Activated CD4-positive, alpha-beta T cell treated with anti-CD3 and anti-CD28 coated beads, Interleukin-10, Interleukin-2, amounts not matched to agents 100 ng/mL and 50 ng/mL, durations not matched to agents 16 hours and 8 hours (primary cell): ENCODE measurements at regions not wholly inside any gene's neighbourhood (a gene's known extent, or its start where the extent isn't known, plus 50 kb on each side); places are given as distances from the start of the nearest gene placed in this dataset.
"Not testable (repeated sequence)": the region's sequence is repeated elsewhere in the genome, so short reads cannot be mapped to it uniquely, and the experiment has no call there.

ENCODE experiments used
- DNase-seq: peaks from one replicate; pipeline ENCODE4 v3.0.0-alpha.2; 2020

- no peak for DNase-seq
Measured at GRCh38 chr16:59113004-59113670, 379.0 kb upstream of the GOT2 start.

DNA sequence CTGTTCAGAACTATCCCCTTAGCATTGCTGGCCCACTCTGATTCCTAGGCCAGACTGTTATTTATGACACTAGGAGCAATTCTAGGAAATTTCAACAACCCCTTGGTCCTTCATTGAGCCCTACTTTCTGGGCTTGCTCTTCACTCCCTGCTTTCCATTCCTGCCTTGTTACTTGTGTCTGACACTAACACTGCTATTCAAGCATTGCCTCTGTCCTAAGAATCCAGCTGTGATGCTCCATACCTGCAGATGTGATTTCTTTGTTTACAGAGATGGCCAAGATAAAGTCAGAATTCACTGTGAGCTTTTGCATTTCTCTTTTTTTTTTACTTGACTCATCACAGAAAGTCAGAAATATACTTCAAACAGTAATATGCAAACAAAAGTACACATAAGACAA is 377.2 kb upstream of the GOT2 start:
- no peak for DNase-seq

DNA sequence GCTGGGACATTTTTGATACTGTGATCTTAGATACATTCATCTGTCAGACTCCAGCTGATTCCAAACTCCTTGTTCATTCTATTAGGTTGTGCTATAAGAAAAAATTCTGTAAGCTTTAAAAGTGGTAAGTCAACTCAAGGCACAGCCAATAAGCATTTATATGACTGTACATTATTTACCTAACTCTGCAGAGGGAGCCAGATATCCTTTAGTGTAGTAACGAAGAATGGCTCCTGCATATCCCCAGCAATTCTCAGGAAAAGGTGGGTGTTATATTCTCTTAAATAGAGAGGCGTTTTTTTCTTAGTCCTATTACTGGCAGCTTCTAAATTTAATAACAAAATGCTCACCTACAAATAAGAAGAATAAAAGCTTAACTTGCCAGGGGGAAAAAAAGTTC is 374.3 kb upstream of the GOT2 start:
- no peak for DNase-seq

DNA sequence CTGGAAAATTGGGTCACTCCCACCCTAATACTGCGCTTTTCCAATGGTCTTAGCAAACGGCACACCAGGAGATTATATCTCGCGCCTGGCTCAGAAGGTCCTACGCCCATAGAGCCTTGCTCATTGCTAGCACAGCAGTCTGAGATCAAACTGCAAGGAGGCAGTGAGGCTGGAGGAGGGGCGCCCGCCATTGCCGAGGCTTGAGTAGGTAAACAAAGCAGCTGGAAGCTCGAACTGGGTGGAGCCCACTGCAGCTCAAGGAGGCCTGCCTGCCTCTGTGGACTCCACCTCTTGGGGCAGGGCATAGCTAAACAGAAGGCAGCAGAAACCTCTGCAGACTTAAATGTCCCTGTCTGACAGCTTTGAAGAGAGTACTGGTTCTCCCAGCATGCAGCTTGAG is 362.6 kb upstream of the GOT2 start:
- not testable (repeated sequence) for DNase-seq

- no peak for DNase-seq
Measured at GRCh38 chr16:59090541-59090940, 356.4 kb upstream of the GOT2 start.

GRCh38 chr16:59088431-59088830 is 354.3 kb upstream of the GOT2 start:
- DNase-seq, result no peak

GRCh38 chr16:59087641-59088040 is 353.5 kb upstream of the GOT2 start:
- no peak for DNase-seq

- DNase-seq, result no peak
Measured at GRCh38 chr16:59067205-59067604, 333.1 kb upstream of the GOT2 start.

GRCh38 chr16:59060207-59060606 is 326.1 kb upstream of the GOT2 start:
- no peak for DNase-seq

DNA sequence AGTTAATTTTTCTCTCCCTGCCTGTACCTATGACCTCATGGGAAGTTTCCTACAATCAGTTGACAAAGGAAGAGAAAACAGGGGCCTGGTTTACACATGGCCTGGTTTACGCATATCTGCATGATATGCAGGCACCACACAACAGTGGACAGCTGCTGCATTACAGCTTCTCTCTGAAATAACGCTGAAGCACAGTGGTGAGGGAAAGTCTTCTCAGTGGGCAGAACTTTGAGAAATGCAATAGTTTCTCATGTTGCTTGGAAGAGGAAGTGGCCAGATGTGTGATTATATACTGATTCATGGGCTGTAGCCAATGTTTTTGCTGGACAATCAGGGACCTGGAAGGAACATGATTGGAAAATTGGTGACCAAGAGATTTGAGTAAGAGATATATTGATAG is 324.1 kb upstream of the GOT2 start:
- no peak for DNase-seq

DNA sequence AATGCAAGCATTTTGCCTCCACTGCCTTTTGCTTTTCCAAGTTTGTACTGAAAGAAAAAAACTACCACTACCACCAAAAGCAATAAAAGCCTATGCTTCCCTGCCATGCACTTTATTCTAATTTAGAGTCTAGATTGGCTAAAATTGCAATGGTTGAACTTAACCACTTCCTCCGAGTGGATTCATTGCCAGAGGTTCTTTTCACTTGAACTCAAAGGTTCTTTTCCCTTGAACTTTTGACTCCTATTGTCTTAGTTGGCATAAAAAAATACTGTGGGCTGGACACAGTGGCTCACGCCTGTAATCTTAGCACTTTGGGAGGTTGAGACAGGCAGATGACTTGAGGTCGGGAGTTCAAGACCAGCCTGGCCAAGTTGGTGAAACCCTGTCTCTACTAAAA is 319.8 kb upstream of the GOT2 start:
- DNase-seq, result no peak

GRCh38 chr16:59052231-59052630 is 318.1 kb upstream of the GOT2 start:
- DNase-seq, result no peak

DNA sequence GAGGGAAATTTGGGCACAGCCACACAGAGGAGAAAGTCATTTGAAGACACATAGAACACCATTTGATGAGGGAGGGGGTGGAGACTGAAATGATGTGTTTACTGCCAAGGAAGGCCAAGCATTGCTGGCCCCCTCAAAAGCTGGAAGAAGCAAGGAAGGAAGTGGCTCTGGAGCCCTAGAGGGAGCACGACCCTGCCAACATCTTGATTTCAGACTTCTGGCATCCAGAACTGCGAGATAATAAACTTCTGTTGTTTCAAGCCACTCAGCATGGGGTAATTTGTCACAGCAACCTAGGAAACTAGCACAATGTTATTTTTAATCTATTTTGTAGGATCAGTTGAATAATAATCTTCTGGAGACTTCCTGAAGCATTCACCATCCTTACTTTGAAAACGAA is 314.8 kb upstream of the GOT2 start:
- DNase-seq, result no peak

DNA sequence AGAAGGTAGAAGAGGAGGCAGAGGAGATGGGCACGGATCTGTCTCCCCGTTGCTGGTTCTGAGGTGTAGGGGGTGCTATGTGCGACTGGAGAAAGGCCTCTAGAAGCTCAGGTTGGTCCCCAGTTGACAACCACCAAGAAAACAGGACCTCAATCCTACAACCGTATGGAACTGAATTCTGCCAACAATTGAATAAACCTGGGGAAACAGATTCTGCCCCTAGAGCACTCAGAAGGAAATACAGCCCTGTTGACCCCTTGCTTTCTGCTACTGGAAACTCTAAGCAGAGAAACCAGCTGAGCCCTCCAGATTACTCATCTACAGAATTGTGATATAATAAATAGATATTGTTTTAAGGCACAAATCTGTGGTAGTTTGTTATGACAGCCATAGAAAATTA is 313.0 kb upstream of the GOT2 start:
- no peak for DNase-seq

DNA sequence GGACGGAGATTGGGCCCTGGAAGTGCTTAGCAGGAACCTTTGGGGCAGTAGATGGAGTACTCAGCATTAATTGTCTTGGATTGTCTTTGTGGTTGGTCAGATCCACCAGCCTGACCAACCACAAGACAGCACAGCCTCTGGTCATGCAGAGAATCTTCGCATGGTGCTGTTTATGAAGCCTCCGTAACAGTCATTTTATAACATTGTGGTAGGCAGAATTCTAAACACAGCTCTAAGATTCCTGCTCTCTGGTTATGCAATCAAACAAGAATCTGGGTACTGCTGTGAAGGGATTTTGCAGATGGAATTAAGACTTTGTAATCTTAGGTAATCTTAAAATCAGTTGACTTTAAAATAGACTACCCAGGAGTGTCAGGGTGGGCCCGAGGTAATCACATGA is 312.2 kb upstream of the GOT2 start:
- no peak for DNase-seq

- DNase-seq, result no peak
Measured at GRCh38 chr16:59045501-59045900, 311.4 kb upstream of the GOT2 start.

DNA sequence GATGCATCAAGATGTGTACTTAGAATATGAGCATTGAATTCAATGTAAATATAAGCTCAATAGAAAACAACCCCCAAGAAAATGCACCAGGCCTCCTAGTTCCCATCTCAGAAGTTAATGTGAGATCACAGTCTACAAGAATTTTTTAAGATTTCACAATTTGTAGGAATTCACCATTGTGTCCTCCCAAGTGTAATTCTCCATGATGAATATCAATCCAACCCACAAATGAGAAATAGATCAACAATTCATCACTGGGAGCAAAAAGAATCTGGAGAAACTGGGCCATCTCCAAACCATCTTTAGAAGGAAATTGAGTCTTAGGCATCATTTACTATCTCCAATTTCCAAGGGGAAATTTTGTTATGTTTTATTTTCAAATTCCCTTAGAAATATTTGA is 310.5 kb upstream of the GOT2 start:
- DNase-seq, result no peak

DNA sequence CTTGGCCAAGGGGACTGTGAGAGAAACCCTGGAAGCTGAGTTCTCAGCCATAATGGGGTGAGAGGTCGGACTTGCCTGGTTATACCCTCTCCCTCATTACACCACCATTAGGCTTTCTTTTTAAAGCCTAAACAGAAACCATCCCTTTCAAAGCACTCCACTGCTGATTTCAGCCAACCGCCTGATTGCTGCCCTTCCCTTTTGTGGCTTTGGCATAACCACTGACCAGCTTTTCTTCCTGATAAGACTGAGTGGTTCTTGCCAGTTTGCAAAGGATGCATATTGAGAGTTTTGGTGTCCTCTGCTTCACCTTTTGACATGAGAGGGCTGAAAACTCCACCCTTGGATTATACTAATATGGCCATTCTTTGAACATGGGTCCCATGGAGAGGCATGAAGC is 308.2 kb upstream of the GOT2 start:
- DNase-seq, result no peak

- no peak for DNase-seq
Measured at GRCh38 chr16:59039066-59039720, 305.1 kb upstream of the GOT2 start.

DNA sequence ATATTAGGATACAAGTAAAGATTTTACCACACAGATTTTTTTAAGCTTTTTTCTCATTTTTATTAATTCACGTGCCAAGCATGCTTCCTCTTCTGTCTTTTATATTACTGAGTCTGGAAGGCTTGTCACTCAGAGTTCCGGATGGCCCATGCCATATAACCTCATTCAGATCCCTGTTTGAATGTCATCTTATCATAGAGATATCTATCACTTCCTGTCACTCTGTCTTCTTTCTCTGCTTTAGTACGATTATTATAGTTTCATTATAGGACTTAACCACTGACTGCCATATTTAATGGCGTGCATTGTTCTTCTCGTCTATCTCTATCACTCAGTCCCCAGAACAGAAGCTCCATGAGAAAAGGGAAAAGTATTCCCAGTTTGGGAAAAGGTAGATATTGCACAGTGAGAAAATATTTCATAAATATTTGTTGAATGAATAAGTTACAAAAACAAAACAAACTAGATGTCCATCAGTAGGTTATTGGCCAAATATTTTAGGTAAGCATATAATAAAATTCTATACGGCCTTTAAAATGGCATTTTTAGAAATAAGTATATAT is 296.9 kb upstream of the GOT2 start:
- DNase-seq, result no peak

- DNase-seq, result no peak
Measured at GRCh38 chr16:59021751-59022150, 287.6 kb upstream of the GOT2 start.

- no peak for DNase-seq
Measured at GRCh38 chr16:59013930-59014329, 279.8 kb upstream of the GOT2 start.

DNA sequence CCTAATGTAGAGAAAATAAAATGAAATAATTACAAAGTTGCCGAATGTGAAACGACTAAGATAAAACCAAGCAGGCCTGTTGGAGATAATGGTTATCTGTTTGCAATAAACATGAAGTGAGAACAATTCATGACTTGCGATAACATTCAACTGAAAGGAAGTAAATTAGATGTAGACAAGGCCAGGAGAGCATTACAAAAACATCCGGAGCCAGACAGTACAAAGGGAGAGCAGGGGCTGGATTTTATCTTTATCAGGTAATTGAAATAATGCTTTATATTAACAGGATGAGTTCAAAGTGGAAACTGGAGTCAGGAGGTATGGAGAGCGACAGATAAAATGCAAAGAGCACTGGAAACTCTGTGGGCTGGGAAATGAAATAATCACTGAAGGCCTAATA is 265.6 kb upstream of the GOT2 start:
- no peak for DNase-seq

GRCh38 chr16:58992755-58993154 is 258.6 kb upstream of the GOT2 start:
- DNase-seq, result not testable (repeated sequence)
